Naive thymus-derived CD4-positive, alpha-beta T cell (primary cell): ENCODE measurements at regions not wholly inside any gene's neighbourhood (a gene's known extent, or its start where the extent isn't known, plus 50 kb on each side); places are given as distances from the start of the nearest gene placed in this dataset.

Experiments
- ATAC-seq: fragments of 150-1000 bp; cut with Tn5 transposase; 2 replicates; pipeline ENCODE4 v1.10.0; 2021; ENCODE audit warnings: mild to moderate bottlenecking, moderate library complexity
- CTCF ChIA-PET: fragments of 350-600 bp; sonication (Branson Sonifier 250); formaldehyde crosslinking; loops from one replicate; lab custom pipeline; 2021; ENCODE audit warnings: antibody characterized with exemption; lab: Charles Lee
- POLR2A ChIA-PET: fragments of 350-600 bp; sonication (Branson Sonifier 250); formaldehyde crosslinking; loops from one replicate; lab custom pipeline; 2021; ENCODE audit warnings: antibody characterized with exemption, inconsistent platforms; lab: Charles Lee
- DNase-seq, 9 donors: peaks; one replicate each; pipeline versions ENCODE4 v3.0.0 to v3.0.0-alpha.2; 2020 to 2022; ENCODE audit warnings: mixed read lengths in 1 of 9
- H3K27ac ChIP-seq: one replicate; pipeline ENCODE4 v1.7.0; 2013; ENCODE audit warnings: mild to moderate bottlenecking, low read depth, low read length, moderate library complexity
- H3K27me3 ChIP-seq, 2 donors: one replicate each; pipeline ENCODE4 v1.7.0; 2013; ENCODE audit warnings: low read length in 2 of 2, mild to moderate bottlenecking in 2 of 2, moderate library complexity in 2 of 2; ENCODE audit not compliant: control insufficient read depth in 2 of 2, insufficient read depth in 2 of 2
- H3K36me3 ChIP-seq, 3 experiments: 1 replicate in 2 of 3; 2 replicates in 1 of 3; pipeline ENCODE4 v1.7.0; 2013; ENCODE audit warnings: low read length in 3 of 3, mild to moderate bottlenecking in 3 of 3, moderate library complexity in 1 of 3; ENCODE audit not compliant: insufficient read depth in 3 of 3, control insufficient read depth in 2 of 3
- H3K4me1 ChIP-seq, 2 donors: one replicate each; pipeline ENCODE4 v1.7.0; 2013; ENCODE audit warnings: low read length in 2 of 2, mild to moderate bottlenecking in 2 of 2, moderate library complexity in 1 of 2; ENCODE audit not compliant: control insufficient read depth in 2 of 2, insufficient read depth in 2 of 2
- H3K4me3 ChIP-seq: 2 replicates; pipeline ENCODE4 v1.7.0; 2013; ENCODE audit warnings: mild to moderate bottlenecking, low read length
- H3K9me3 ChIP-seq, 3 experiments: 1 replicate in 2 of 3; 2 replicates in 1 of 3; pipeline ENCODE4 v1.7.0; 2013; ENCODE audit warnings: low read length in 3 of 3; ENCODE audit not compliant: control insufficient read depth in 2 of 3
- H3K27ac Mint-ChIP-seq, 9 donors: one replicate each; pipeline ENCODE4 v1.8.0; 2020 to 2022; ENCODE audit warnings: mixed read lengths in 9 of 9, mild to moderate bottlenecking in 8 of 9, moderate library complexity in 5 of 9, inconsistent platforms in 2 of 9
- H3K27me3 Mint-ChIP-seq, 5 donors: one replicate each; pipeline ENCODE4 v1.8.0; 2021 to 2022; ENCODE audit warnings: mixed read lengths in 5 of 5, mild to moderate bottlenecking in 1 of 5
- H3K36me3 Mint-ChIP-seq, 5 donors: one replicate each; pipeline ENCODE4 v1.8.0; 2020 to 2022; ENCODE audit warnings: mixed read lengths in 5 of 5, mild to moderate bottlenecking in 3 of 5, inconsistent platforms in 1 of 5
- H3K4me1 Mint-ChIP-seq, 7 donors: one replicate each; pipeline ENCODE4 v1.8.0; 2020 to 2022; ENCODE audit warnings: mixed read lengths in 7 of 7, mild to moderate bottlenecking in 3 of 7, inconsistent platforms in 1 of 7
- H3K4me3 Mint-ChIP-seq, 10 donors: one replicate each; pipeline ENCODE4 v1.8.0; 2020 to 2022; ENCODE audit warnings: mild to moderate bottlenecking in 10 of 10, mixed read lengths in 10 of 10, moderate library complexity in 6 of 10, inconsistent platforms in 2 of 10
- H3K9me3 Mint-ChIP-seq, 11 donors: one replicate each; pipeline ENCODE4 v1.8.0; 2020 to 2022; ENCODE audit warnings: mixed read lengths in 11 of 11, mild to moderate bottlenecking in 4 of 11, inconsistent platforms in 1 of 11, moderate library complexity in 1 of 11
- intact Hi-C, 2 donors: fragments of 100-400 bp; cut with micrococcal nuclease; formaldehyde crosslinking; loops; one replicate each; pipeline ENCODE4 v1.15.1; 2023

DNA sequence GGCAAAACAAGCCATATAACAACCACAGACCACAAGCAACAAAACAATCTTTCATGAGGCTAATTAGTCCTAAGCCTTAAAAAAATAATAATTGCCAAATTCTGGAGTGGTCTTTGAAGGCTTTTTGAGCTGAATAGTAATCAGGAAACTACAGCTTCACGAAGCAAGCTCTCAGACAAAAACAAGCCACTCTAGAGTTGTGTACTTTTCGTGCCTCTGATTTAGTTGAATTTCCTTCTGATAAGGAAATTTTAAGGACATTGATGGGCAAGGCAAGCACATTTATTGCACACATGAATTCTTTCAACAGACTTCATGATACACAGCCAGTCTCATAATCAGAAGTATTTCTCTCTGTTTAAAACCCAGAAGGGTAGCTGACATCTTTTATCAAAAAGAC lies 130.8 kb upstream of the IRX3 start:
- ChIA-PET POLR2A (no interaction called here), CTCF (no interaction called here)
- intact Hi-C loops = no loop called here
- H3K9me3 Mint-ChIP-seq = peaks cover 0 to 5% (median 0%) of the 10 kb centered on the region in 11 donors
- H3K27ac ChIP-seq = no peak overlapping the region
- H3K36me3 ChIP-seq = no peaks in the 10 kb centered on the region
- H3K4me3 Mint-ChIP-seq = no peak overlapping the region
- no peak overlapping the region for H3K4me3 ChIP-seq
- H3K27ac Mint-ChIP-seq = no peak overlapping the region
- ATAC-seq (no peak), DNase-seq (no peak)
- no peaks in the 10 kb centered on the region for H3K4me1 ChIP-seq
- H3K36me3 Mint-ChIP-seq = no peaks in the 10 kb centered on the region
- H3K9me3 ChIP-seq = no peaks in the 10 kb centered on the region
- no peaks in the 10 kb centered on the region for H3K4me1 Mint-ChIP-seq
- H3K27me3 ChIP-seq = no peaks in the 10 kb centered on the region
- peaks cover 0 to 19% (median 4%) of the 10 kb centered on the region in 5 donors for H3K27me3 Mint-ChIP-seq

DNA sequence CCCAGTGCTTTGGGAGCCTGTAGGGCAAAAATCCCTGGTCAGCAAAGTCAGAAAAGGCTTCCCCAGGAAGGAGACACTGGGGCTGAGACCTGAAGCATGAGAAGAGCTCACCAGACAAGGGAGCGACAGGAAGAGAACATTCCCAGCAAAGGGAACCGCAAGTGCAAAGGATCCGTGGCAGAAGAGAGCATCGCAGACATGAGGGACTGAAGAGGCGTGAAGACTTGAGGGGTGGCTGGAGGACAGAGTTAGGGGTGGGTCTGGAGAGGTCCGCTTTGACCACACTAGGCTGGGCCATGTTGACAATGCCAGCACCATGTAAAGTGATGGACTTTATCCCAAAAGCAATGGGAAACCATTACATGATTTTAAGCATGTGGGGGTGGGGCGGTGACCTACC lies 128.1 kb upstream of the IRX3 start:
- Histone ChIP-seq H3K36me3 (no peaks in the 10 kb centered on the region), H3K9me3 (no peaks in the 10 kb centered on the region), H3K4me3 (no peak overlapping the region), H3K4me1 (no peaks in the 10 kb centered on the region), H3K27ac (no peak overlapping the region), H3K27me3 (no peaks in the 10 kb centered on the region)
- intact Hi-C loops = no loop called here
- H3K4me1 Mint-ChIP-seq = no peaks in the 10 kb centered on the region
- DNase-seq = no peak
- ChIA-PET POLR2A (no interaction called here), CTCF (no interaction called here)
- peaks cover 4 to 26% (median 12%) of the 10 kb centered on the region in 5 donors for H3K27me3 Mint-ChIP-seq
- H3K9me3 Mint-ChIP-seq = peaks cover 0 to 5% (median 0%) of the 10 kb centered on the region in 11 donors
- no peak overlapping the region for H3K4me3 Mint-ChIP-seq
- H3K36me3 Mint-ChIP-seq = no peaks in the 10 kb centered on the region
- H3K27ac Mint-ChIP-seq = no peak overlapping the region
- no peak for ATAC-seq

GRCh38 chr16:54412777-54413455 lies 126.3 kb upstream of the IRX3 start:
- Mint-ChIP-seq H3K36me3 (no peaks in the 10 kb centered on the region), H3K4me1 (no peaks in the 10 kb centered on the region), H3K9me3 (peaks cover 0 to 3% (median 0%) of the 10 kb centered on the region in 11 donors), H3K4me3 (no peak overlapping the region), H3K27ac (no peak overlapping the region), H3K27me3 (peaks cover 4 to 32% (median 17%) of the 10 kb centered on the region in 5 donors)
- CTCF ChIA-PET = no interaction called here
- H3K27ac ChIP-seq = no peak overlapping the region
- no peak for ATAC-seq
- POLR2A ChIA-PET = no interaction called here
- H3K4me1 ChIP-seq = no peaks in the 10 kb centered on the region
- H3K27me3 ChIP-seq = no peaks in the 10 kb centered on the region
- H3K9me3 ChIP-seq = no peaks in the 10 kb centered on the region
- no peak for DNase-seq
- H3K4me3 ChIP-seq = no peak overlapping the region
- intact Hi-C loops = no loop called here
- no peaks in the 10 kb centered on the region for H3K36me3 ChIP-seq

GRCh38 chr16:54412037-54412436 lies 125.5 kb upstream of the IRX3 start:
- Histone ChIP-seq H3K9me3 (no peaks in the 10 kb centered on the region), H3K27me3 (no peaks in the 10 kb centered on the region), H3K36me3 (no peaks in the 10 kb centered on the region), H3K27ac (no peak overlapping the region), H3K4me1 (no peaks in the 10 kb centered on the region), H3K4me3 (no peak overlapping the region)
- Mint-ChIP-seq H3K9me3 (peaks cover 0 to 3% (median 0%) of the 10 kb centered on the region in 11 donors), H3K36me3 (no peaks in the 10 kb centered on the region), H3K27me3 (peaks cover 4 to 32% (median 17%) of the 10 kb centered on the region in 5 donors), H3K4me3 (no peak overlapping the region), H3K27ac (no peak overlapping the region), H3K4me1 (no peaks in the 10 kb centered on the region)
- intact Hi-C loops = no loop called here
- CTCF ChIA-PET = no interaction called here
- DNase-seq (no peak), ATAC-seq (no peak)
- POLR2A ChIA-PET = no interaction called here

GRCh38 chr16:54411544-54411943 lies 125.0 kb upstream of the IRX3 start:
- H3K27ac ChIP-seq = no peak overlapping the region
- H3K36me3 Mint-ChIP-seq = no peaks in the 10 kb centered on the region
- peaks cover 0 to 3% (median 0%) of the 10 kb centered on the region in 11 donors for H3K9me3 Mint-ChIP-seq
- H3K27ac Mint-ChIP-seq = no peak overlapping the region
- ChIA-PET CTCF (no interaction called here), POLR2A (no interaction called here)
- no peaks in the 10 kb centered on the region for H3K9me3 ChIP-seq
- no peaks in the 10 kb centered on the region for H3K4me1 ChIP-seq
- peaks cover 4 to 32% (median 17%) of the 10 kb centered on the region in 5 donors for H3K27me3 Mint-ChIP-seq
- no peak for DNase-seq
- H3K4me1 Mint-ChIP-seq = no peaks in the 10 kb centered on the region
- no peak overlapping the region for H3K4me3 ChIP-seq
- ATAC-seq = no peak
- intact Hi-C loops = no loop called here
- no peaks in the 10 kb centered on the region for H3K36me3 ChIP-seq
- no peak overlapping the region for H3K4me3 Mint-ChIP-seq
- no peaks in the 10 kb centered on the region for H3K27me3 ChIP-seq

DNA sequence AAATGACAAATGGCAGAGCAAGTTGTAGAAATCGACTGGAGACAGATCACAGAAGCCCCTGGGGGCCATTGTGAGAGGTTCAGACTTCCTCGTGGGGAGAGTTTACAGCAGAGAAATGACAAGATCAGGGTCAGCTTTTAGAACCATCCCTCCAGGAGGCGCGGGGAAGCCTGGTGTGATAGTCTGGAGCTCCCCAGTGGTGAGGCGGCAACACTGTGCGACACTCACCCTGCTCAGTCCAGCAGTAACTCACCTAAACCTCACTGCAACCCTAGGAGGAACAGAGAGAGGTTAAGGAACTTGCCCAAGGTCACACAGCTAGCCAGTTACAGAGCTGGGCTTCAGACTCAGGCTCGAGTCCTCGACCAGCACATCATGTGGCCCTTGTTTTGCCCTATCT lies 123.4 kb upstream of the IRX3 start:
- ATAC-seq (no peak), DNase-seq (no peak)
- no peaks in the 10 kb centered on the region for H3K36me3 ChIP-seq
- Mint-ChIP-seq H3K4me1 (no peaks in the 10 kb centered on the region), H3K27ac (no peak overlapping the region), H3K27me3 (peaks cover 4 to 27% (median 22%) of the 10 kb centered on the region in 5 donors), H3K36me3 (no peaks in the 10 kb centered on the region), H3K9me3 (peaks cover 0 to 3% (median 0%) of the 10 kb centered on the region in 11 donors), H3K4me3 (no peak overlapping the region)
- no peaks in the 10 kb centered on the region for H3K4me1 ChIP-seq
- intact Hi-C loops = no loop called here
- ChIA-PET CTCF (no interaction called here), POLR2A (no interaction called here)
- no peaks in the 10 kb centered on the region for H3K9me3 ChIP-seq
- no peaks in the 10 kb centered on the region for H3K27me3 ChIP-seq
- no peak overlapping the region for H3K27ac ChIP-seq
- H3K4me3 ChIP-seq = no peak overlapping the region

- no peak overlapping the region for H3K4me3 ChIP-seq
- no peaks in the 10 kb centered on the region for H3K36me3 Mint-ChIP-seq
- DNase-seq (no peak), ATAC-seq (no peak)
- POLR2A ChIA-PET = no interaction called here
- H3K9me3 Mint-ChIP-seq = peaks cover 0 to 3% (median 0%) of the 10 kb centered on the region in 11 donors
- no peaks in the 10 kb centered on the region for H3K27me3 ChIP-seq
- H3K4me1 ChIP-seq = no peaks in the 10 kb centered on the region
- H3K4me1 Mint-ChIP-seq = no peaks in the 10 kb centered on the region
- no peak overlapping the region for H3K27ac Mint-ChIP-seq
- intact Hi-C loops = no loop called here
- CTCF ChIA-PET = no interaction called here
- no peaks in the 10 kb centered on the region for H3K9me3 ChIP-seq
- no peaks in the 10 kb centered on the region for H3K36me3 ChIP-seq
- peaks cover 0 to 22% (median 11%) of the 10 kb centered on the region in 5 donors for H3K27me3 Mint-ChIP-seq
- H3K27ac ChIP-seq = no peak overlapping the region
- no peak overlapping the region for H3K4me3 Mint-ChIP-seq
These were observed 121.0 kb upstream of the IRX3 start for GRCh38 chr16:54407596-54407995.
